CD4-positive, alpha-beta T cell (primary cell): ENCODE measurements at regions not wholly inside any gene's neighbourhood (a gene's known extent, or its start where the extent isn't known, plus 50 kb on each side); places are given as distances from the start of the nearest gene placed in this dataset.

Experiments
- ATAC-seq: fragments of 200-7000 bp; cut with Tn5 transposase; one replicate; pipeline ENCODE4 v1.10.0; 2022; ENCODE audit warnings: mild to moderate bottlenecking; ENCODE audit not compliant: poor library complexity
- CTCF ChIA-PET: fragments of 350-600 bp; sonication (Branson Sonifier 250); formaldehyde crosslinking; loops from one replicate; lab custom pipeline; 2021; ENCODE audit warnings: antibody characterized with exemption, inconsistent platforms; lab: Charles Lee
- POLR2A ChIA-PET: fragments of 350-600 bp; sonication (Branson Sonifier 250); formaldehyde crosslinking; loops from one replicate; lab custom pipeline; 2021; ENCODE audit warnings: antibody characterized with exemption, inconsistent platforms; lab: Charles Lee
- DNase-seq, 14 experiments: peaks; one replicate each; pipeline ENCODE4 v3.0.0-alpha.2; 2013 to 2020; ENCODE audit warnings: mixed read lengths in 2 of 14
- H3K27ac ChIP-seq, 2 donors: one replicate each; pipeline versions ENCODE4 v1.5.1 to v1.7.0; 2013; ENCODE audit warnings: low read length in 2 of 2, low read depth in 1 of 2, mild to moderate bottlenecking in 1 of 2
- H3K27me3 ChIP-seq, 2 experiments: 1 replicate in 1 of 2; 2 replicates in 1 of 2; pipeline versions ENCODE4 v1.6.1 to v1.7.0; 2013; ENCODE audit warnings: low read length in 2 of 2, control low read depth in 1 of 2, mild to moderate bottlenecking in 1 of 2, moderate library complexity in 1 of 2; ENCODE audit not compliant: insufficient read depth in 2 of 2, control insufficient read depth in 1 of 2
- H3K36me3 ChIP-seq: one replicate; pipeline ENCODE4 v1.6.1; 2013; ENCODE audit warnings: low read length, control low read depth; ENCODE audit not compliant: insufficient read depth
- H3K4me1 ChIP-seq: one replicate; pipeline ENCODE4 v1.6.1; 2013; ENCODE audit warnings: low read length, control low read depth; ENCODE audit not compliant: insufficient read depth
- H3K4me3 ChIP-seq: one replicate; pipeline ENCODE4 v1.5.1; 2013; ENCODE audit warnings: mild to moderate bottlenecking, low read length, moderate library complexity
- H3K9me3 ChIP-seq, 2 experiments: 1 replicate in 1 of 2; 2 replicates in 1 of 2; pipeline versions ENCODE4 v1.6.1 to v1.7.0; 2013; ENCODE audit warnings: low read length in 2 of 2, mild to moderate bottlenecking in 2 of 2, control low read depth in 1 of 2, moderate library complexity in 1 of 2; ENCODE audit not compliant: control insufficient read depth in 1 of 2, insufficient read depth in 1 of 2
- H3K27ac Mint-ChIP-seq: one replicate; pipeline ENCODE4 v1.8.0; 2020; ENCODE audit warnings: mixed read lengths
- H3K27me3 Mint-ChIP-seq: one replicate; pipeline ENCODE4 v1.8.0; 2021; ENCODE audit warnings: mixed read lengths
- H3K36me3 Mint-ChIP-seq: one replicate; pipeline ENCODE4 v1.8.0; 2021; ENCODE audit warnings: low read depth, mixed read lengths
- H3K4me1 Mint-ChIP-seq: one replicate; pipeline ENCODE4 v1.8.0; 2021; ENCODE audit warnings: low read depth, mixed read lengths
- H3K4me3 Mint-ChIP-seq: one replicate; pipeline ENCODE4 v1.8.0; 2020; ENCODE audit warnings: mild to moderate bottlenecking, mixed read lengths
- H3K9me3 Mint-ChIP-seq: one replicate; pipeline ENCODE4 v1.8.0; 2020; ENCODE audit warnings: mixed read lengths
- CTCF ChIP-seq: fragments of 200-600 bp; IDR thresholded peaks from one replicate; pipeline ENCODE4 v1.8.0; 2022; ENCODE audit warnings: antibody characterized with exemption, mild to moderate bottlenecking
- intact Hi-C, 2 experiments: fragments of 100-400 bp; cut with DNase I in 1 of 2; cut with micrococcal nuclease in 1 of 2; formaldehyde crosslinking; loops; one replicate each; pipeline versions ENCODE4 v1.15.1 to v1.9.0; 2023 to 2025; cut with DNase I, micrococcal nuclease

- Mint-ChIP-seq H3K27ac (no peak overlapping the region), H3K9me3 (no peaks in the 10 kb centered on the region), H3K27me3 (no peaks in the 10 kb centered on the region), H3K4me1 (no peaks in the 10 kb centered on the region), H3K4me3 (no peak overlapping the region), H3K36me3 (no peaks in the 10 kb centered on the region)
- ChIA-PET CTCF (no interaction called here), POLR2A (no interaction called here)
- no peaks in the 10 kb centered on the region for H3K9me3 ChIP-seq
- H3K27ac ChIP-seq, result no peak overlapping the region
- no peaks in the 10 kb centered on the region for H3K36me3 ChIP-seq
- DNase-seq, result no peak
- intact Hi-C loops, result no loop called here
- TF ChIP-seq CTCF, result no peak
- H3K4me1 ChIP-seq, result no peaks in the 10 kb centered on the region
- no peak for ATAC-seq
- no peaks in the 10 kb centered on the region for H3K27me3 ChIP-seq
- no peak overlapping the region for H3K4me3 ChIP-seq
These were observed 131.5 kb upstream of the CENPE start for GRCh38 chr4:103329642-103330041.

DNA sequence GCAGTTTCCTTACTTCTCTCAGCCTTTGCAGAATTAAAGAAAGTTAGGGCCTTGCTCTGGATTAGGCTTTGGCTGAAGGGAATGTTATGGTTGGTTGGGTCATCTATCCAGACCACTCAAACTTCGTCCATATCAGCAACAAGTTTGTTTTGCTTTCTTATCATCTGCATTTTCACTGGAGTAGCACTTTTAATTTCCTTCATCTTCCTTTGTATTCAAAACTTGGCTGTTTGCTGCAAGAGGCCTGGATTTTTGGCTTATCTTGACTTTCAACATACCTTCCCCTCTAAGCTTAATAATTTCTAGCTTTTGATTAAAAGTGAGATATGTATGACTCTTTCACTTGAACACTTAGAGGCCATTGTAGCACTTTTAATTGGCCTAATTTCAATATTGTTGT lies 126.7 kb upstream of the CENPE start:
- H3K4me1 Mint-ChIP-seq, result no peaks in the 10 kb centered on the region
- H3K27ac Mint-ChIP-seq, result no peak overlapping the region
- TF ChIP-seq CTCF, result no peak
- H3K4me3 ChIP-seq, result no peak overlapping the region
- ChIA-PET CTCF (interaction anchor here (1.1 kb wide), 1 partner anchor 10 kb away, joined by 3 read pairs; no protein-coding TSS in a partner anchor), POLR2A (no interaction called here)
- DNase-seq, result no peak
- no peaks in the 10 kb centered on the region for H3K9me3 ChIP-seq
- no peaks in the 10 kb centered on the region for H3K36me3 Mint-ChIP-seq
- ATAC-seq, result no peak
- H3K4me3 Mint-ChIP-seq, result no peak overlapping the region
- no peak overlapping the region for H3K27ac ChIP-seq
- intact Hi-C loops, result no loop called here
- no peaks in the 10 kb centered on the region for H3K9me3 Mint-ChIP-seq
- no peaks in the 10 kb centered on the region for H3K36me3 ChIP-seq
- no peaks in the 10 kb centered on the region for H3K27me3 Mint-ChIP-seq
- H3K27me3 ChIP-seq, result no peaks in the 10 kb centered on the region
- no peaks in the 10 kb centered on the region for H3K4me1 ChIP-seq

- TF ChIP-seq CTCF, result no peak
- DNase-seq, result no peak
- H3K36me3 ChIP-seq, result no peaks in the 10 kb centered on the region
- H3K4me3 Mint-ChIP-seq, result no peak overlapping the region
- CTCF ChIA-PET, result no interaction called here
- peaks cover 0 to 24% of the 10 kb centered on the region in 2 experiments for H3K9me3 ChIP-seq
- H3K9me3 Mint-ChIP-seq, result no peaks in the 10 kb centered on the region
- intact Hi-C loops, result no loop called here
- no peak overlapping the region for H3K27ac Mint-ChIP-seq
- no peaks in the 10 kb centered on the region for H3K4me1 ChIP-seq
- no peak overlapping the region for H3K27ac ChIP-seq
- no peak for ATAC-seq
- no peak overlapping the region for H3K4me3 ChIP-seq
- peaks cover 0 to 2% of the 10 kb centered on the region in 2 experiments for H3K27me3 ChIP-seq
- H3K4me1 Mint-ChIP-seq, result no peaks in the 10 kb centered on the region
- POLR2A ChIA-PET, result no interaction called here
- no peaks in the 10 kb centered on the region for H3K27me3 Mint-ChIP-seq
- H3K36me3 Mint-ChIP-seq, result no peaks in the 10 kb centered on the region
These were observed 120.2 kb upstream of the CENPE start for GRCh38 chr4:103318327-103318726.
